ENCODE measurements at regions not wholly inside any gene's neighbourhood (a gene's known extent, or its start where the extent isn't known, plus 50 kb on each side); places are given as distances from the start of the nearest gene placed in this dataset.

DNA sequence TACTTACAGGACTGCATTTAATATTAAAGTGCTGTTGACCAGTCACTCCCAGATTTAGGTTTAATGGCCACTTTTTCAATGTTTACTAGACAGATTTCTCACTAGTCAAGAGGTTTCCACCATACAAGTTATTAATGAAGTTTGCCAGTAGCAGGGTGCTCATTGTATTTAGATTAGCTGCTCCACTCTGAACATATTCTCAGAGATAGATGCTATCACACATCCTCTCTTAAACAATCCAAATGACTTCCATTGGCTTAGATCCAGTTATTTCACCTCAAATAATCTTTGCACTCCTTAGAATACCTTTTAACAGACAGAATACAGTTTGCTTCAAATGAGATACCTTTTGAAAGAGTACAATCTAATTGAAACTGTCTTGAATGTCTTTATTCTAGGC lies 276.1 kb downstream of the HDGFL1 start:
- TF ChIP-seq, protein P1, sequence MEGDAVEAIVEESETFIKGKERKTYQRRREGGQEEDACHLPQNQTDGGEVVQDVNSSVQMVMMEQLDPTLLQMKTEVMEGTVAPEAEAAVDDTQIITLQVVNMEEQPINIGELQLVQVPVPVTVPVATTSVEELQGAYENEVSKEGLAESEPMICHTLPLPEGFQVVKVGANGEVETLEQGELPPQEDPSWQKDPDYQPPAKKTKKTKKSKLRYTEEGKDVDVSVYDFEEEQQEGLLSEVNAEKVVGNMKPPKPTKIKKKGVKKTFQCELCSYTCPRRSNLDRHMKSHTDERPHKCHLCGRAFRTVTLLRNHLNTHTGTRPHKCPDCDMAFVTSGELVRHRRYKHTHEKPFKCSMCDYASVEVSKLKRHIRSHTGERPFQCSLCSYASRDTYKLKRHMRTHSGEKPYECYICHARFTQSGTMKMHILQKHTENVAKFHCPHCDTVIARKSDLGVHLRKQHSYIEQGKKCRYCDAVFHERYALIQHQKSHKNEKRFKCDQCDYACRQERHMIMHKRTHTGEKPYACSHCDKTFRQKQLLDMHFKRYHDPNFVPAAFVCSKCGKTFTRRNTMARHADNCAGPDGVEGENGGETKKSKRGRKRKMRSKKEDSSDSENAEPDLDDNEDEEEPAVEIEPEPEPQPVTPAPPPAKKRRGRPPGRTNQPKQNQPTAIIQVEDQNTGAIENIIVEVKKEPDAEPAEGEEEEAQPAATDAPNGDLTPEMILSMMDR (IDR thresholded peaks at IDR 0.05), result no peak
- TF ChIP-seq EZH2 (IDR thresholded peaks at IDR 0.05), result no peak

All from neural progenitor cell (in vitro differentiated cells).